ENCODE measurements at regions not wholly inside any gene's neighbourhood (a gene's known extent, or its start where the extent isn't known, plus 50 kb on each side); places are given as distances from the start of the nearest gene placed in this dataset.

DNA sequence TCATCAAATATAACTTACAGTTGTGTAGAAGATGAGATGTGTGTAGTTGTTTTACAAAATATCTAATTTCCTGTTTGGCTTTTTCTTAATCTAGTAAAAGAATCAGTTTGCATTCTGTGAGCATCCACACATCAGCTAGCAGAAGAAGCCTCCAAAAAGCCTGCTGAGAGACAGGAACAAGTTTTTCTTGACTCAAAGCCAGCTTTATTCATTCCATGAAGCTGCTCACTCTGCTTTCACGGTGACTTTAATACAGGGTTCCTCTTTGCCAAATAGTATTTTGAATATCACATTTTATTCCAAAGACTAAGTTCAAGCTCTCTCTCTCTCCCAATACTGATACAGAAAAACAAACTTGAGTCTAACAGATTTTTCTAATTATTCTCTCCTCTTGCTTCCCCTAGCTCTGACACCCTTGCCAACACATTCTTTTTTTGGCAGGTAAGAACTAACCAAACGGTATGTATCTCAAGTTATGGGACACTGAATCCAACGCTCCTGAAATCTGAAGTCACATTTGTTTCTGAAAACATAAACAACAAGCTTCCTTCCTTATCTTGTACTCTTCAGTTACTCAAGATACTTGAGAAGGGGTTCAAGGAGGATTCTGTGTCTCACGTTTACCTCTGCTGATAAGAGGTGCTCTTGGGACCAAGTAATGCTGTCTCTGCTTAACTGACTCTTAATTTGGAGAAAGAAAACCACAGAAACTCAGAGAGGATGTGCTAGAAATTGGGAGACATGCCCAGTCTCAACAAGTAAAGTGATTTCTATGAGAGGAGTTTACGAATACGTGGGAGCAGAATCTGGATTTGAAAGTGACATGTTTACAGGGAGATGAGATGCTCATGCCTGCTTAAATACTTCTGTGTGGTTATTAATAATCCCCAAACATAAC lies 184.2 kb upstream of the SPTLC3 start:
- Histone ChIP-seq H3K27me3 (ENCODE audit: control insufficient read depth in 5 of 5, insufficient read depth in 4 of 5, low read length in 5 of 5) (peaks cover 0 to 3% (median 0%) of the 10 kb centered on the region in 5 donors), H3K9ac (ENCODE audit: low read length in 5 of 5) (no peak overlapping the region), H3K4me3 (ENCODE audit: low read depth in 1 of 5, low read length in 5 of 5) (no peak overlapping the region), H3K9me3 (ENCODE audit: control insufficient read depth in 5 of 5, low read length in 5 of 5) (no peaks in the 10 kb centered on the region), H3K36me3 (ENCODE audit: control insufficient read depth in 5 of 5, insufficient read depth in 5 of 5, low read length in 5 of 5) (no peaks in the 10 kb centered on the region), H3K27ac (ENCODE audit: low read depth, low read length) (no peak overlapping the region), H3K4me1 (ENCODE audit: control insufficient read depth in 5 of 5, insufficient read depth in 5 of 5, low read length in 5 of 5) (no peaks in the 10 kb centered on the region)

DNA sequence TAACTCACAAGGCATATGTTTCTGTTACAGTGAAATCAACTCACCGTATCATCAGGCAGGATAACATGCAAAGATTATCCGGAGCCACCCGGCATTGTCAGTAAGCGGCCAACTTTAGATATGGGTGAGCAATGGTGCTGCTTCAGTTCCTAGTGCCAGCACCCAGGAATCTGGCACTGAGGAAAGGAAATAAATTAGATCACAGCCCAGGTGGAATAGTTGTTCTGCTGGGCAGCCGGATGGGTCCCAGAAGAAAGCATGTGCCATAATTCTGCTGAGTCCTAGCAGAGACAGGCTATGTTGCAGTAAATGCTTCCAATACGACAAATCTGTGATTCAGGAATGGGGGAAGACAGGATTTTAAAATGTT lies 183.6 kb upstream of the SPTLC3 start:
- H3K27me3 ChIP-seq (ENCODE audit: control insufficient read depth in 5 of 5, insufficient read depth in 4 of 5, low read length in 5 of 5): peaks cover 0 to 3% (median 0%) of the 10 kb centered on the region in 5 donors
- H3K36me3 ChIP-seq (ENCODE audit: control insufficient read depth in 5 of 5, insufficient read depth in 5 of 5, low read length in 5 of 5): no peaks in the 10 kb centered on the region
- no peak overlapping the region for H3K4me3 ChIP-seq (ENCODE audit: low read depth in 1 of 5, low read length in 5 of 5)
- H3K9ac ChIP-seq (ENCODE audit: low read length in 5 of 5): no peak overlapping the region
- no peak overlapping the region for H3K27ac ChIP-seq (ENCODE audit: low read depth, low read length)
- no peaks in the 10 kb centered on the region for H3K4me1 ChIP-seq (ENCODE audit: control insufficient read depth in 5 of 5, insufficient read depth in 5 of 5, low read length in 5 of 5)
- H3K9me3 ChIP-seq (ENCODE audit: control insufficient read depth in 5 of 5, low read length in 5 of 5): no peaks in the 10 kb centered on the region

DNA sequence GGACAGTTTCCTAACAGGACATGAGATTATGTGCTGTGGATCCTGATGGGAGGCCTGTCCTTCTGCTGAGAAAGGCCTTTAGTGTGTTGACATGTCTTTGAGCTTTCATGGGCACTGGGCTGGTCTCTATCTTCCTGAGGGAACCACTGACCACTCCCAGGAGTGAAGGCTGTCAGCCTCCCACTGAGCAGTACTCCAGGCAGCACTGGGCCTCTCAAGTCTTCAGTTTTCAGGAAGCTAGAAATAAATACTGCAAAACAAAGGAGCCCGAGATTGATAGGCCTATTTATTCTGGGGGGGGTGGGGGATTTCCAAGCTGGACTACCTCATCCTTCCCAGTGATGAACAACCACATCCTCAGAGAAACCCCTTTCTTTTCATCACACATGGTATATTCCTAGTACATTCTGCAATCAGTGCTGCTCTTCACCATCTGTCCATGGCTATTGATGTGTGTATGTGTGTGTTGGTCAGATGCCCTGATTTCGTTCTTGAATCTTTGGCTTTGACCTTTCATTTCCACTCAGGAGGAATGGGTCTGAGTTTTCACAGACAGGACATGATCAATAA lies 180.9 kb upstream of the SPTLC3 start:
- Histone ChIP-seq H3K36me3 (ENCODE audit: control insufficient read depth in 5 of 5, insufficient read depth in 5 of 5, low read length in 5 of 5) (no peaks in the 10 kb centered on the region), H3K4me3 (ENCODE audit: low read depth in 1 of 5, low read length in 5 of 5) (no peak overlapping the region), H3K9ac (ENCODE audit: low read length in 5 of 5) (no peak overlapping the region), H3K9me3 (ENCODE audit: control insufficient read depth in 5 of 5, low read length in 5 of 5) (no peaks in the 10 kb centered on the region), H3K27ac (ENCODE audit: low read depth, low read length) (no peak overlapping the region), H3K4me1 (ENCODE audit: control insufficient read depth in 5 of 5, insufficient read depth in 5 of 5, low read length in 5 of 5) (no peaks in the 10 kb centered on the region), H3K27me3 (ENCODE audit: control insufficient read depth in 5 of 5, insufficient read depth in 4 of 5, low read length in 5 of 5) (peaks cover 0 to 3% (median 0%) of the 10 kb centered on the region in 5 donors)

DNA sequence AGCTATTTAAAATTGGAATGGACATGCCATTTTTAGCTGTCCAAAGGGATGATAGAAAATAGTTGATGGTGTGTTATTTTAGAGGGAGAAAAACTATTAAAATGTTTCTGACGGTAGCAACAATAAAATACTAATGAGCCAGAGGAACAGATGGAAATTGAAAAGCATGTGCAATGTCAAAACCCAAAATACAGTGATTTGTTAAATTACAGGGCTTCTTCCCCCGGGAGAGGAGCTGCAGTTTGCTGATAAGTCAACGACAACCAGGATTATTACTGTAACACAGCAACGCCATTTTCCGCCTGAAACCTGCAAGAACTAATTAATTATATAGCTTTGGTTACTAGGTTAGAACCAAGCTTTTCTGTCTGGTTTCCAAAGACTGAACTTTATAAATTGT lies 179.6 kb upstream of the SPTLC3 start:
- Histone ChIP-seq H3K4me1 (ENCODE audit: control insufficient read depth in 5 of 5, insufficient read depth in 5 of 5, low read length in 5 of 5) (no peaks in the 10 kb centered on the region), H3K27me3 (ENCODE audit: control insufficient read depth in 5 of 5, insufficient read depth in 4 of 5, low read length in 5 of 5) (peaks cover 0 to 3% (median 0%) of the 10 kb centered on the region in 5 donors), H3K9me3 (ENCODE audit: control insufficient read depth in 5 of 5, low read length in 5 of 5) (no peaks in the 10 kb centered on the region), H3K36me3 (ENCODE audit: control insufficient read depth in 5 of 5, insufficient read depth in 5 of 5, low read length in 5 of 5) (no peaks in the 10 kb centered on the region), H3K4me3 (ENCODE audit: low read depth in 1 of 5, low read length in 5 of 5) (no peak overlapping the region), H3K27ac (ENCODE audit: low read depth, low read length) (no peak overlapping the region), H3K9ac (ENCODE audit: low read length in 5 of 5) (no peak overlapping the region)

DNA sequence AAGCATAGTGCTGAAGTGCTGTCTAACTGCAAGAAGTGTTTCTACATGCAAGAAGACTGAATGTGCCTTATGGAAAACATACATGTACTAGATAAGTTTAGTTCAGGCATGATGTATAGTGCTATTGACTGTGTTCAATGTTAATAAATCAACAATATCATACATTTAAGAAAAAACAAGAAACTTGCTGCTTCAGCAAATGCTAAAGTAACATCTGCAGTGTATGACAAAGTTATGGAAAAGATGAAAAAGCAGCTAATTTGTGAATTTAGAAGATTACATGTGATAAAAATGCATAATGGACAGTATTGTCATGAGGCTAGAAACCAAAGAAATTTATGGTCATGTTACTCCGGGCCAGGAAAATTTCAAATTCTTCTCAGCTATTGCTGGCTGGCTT lies 174.9 kb upstream of the SPTLC3 start:
- no peaks in the 10 kb centered on the region for H3K9me3 ChIP-seq (ENCODE audit: control insufficient read depth in 5 of 5, low read length in 5 of 5)
- H3K4me3 ChIP-seq (ENCODE audit: low read depth in 1 of 5, low read length in 5 of 5): no peak overlapping the region
- H3K27ac ChIP-seq (ENCODE audit: low read depth, low read length): no peak overlapping the region
- H3K27me3 ChIP-seq (ENCODE audit: control insufficient read depth in 5 of 5, insufficient read depth in 4 of 5, low read length in 5 of 5): no peaks in the 10 kb centered on the region
- H3K36me3 ChIP-seq (ENCODE audit: control insufficient read depth in 5 of 5, insufficient read depth in 5 of 5, low read length in 5 of 5): no peaks in the 10 kb centered on the region
- H3K9ac ChIP-seq (ENCODE audit: low read length in 5 of 5): no peak overlapping the region
- no peaks in the 10 kb centered on the region for H3K4me1 ChIP-seq (ENCODE audit: control insufficient read depth in 5 of 5, insufficient read depth in 5 of 5, low read length in 5 of 5)

DNA sequence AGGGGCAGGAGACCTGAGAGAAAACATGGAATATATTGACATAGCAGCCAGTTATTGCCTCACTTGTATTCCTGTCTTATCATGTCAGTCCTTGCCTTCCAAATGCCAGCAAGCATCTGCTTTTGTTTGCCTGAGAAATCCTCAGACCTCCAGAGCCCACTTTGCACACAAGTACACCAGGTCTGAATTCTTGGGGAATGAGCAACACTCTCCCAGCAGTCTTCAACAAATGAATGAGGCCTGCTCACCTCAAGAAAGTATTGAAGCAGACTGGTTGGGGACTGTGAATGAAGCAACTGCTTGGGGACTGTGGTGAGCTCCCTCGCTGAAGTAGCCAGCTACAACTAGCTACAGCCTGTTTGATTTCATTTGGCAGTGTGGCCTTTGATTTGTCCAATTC lies 172.8 kb upstream of the SPTLC3 start:
- Histone ChIP-seq H3K27me3 (ENCODE audit: control insufficient read depth in 5 of 5, insufficient read depth in 4 of 5, low read length in 5 of 5) (no peaks in the 10 kb centered on the region), H3K27ac (ENCODE audit: low read depth, low read length) (no peak overlapping the region), H3K9ac (ENCODE audit: low read length in 5 of 5) (no peak overlapping the region), H3K36me3 (ENCODE audit: control insufficient read depth in 5 of 5, insufficient read depth in 5 of 5, low read length in 5 of 5) (no peaks in the 10 kb centered on the region), H3K4me3 (ENCODE audit: low read depth in 1 of 5, low read length in 5 of 5) (no peak overlapping the region), H3K9me3 (ENCODE audit: control insufficient read depth in 5 of 5, low read length in 5 of 5) (no peaks in the 10 kb centered on the region), H3K4me1 (ENCODE audit: control insufficient read depth in 5 of 5, insufficient read depth in 5 of 5, low read length in 5 of 5) (no peaks in the 10 kb centered on the region)

DNA sequence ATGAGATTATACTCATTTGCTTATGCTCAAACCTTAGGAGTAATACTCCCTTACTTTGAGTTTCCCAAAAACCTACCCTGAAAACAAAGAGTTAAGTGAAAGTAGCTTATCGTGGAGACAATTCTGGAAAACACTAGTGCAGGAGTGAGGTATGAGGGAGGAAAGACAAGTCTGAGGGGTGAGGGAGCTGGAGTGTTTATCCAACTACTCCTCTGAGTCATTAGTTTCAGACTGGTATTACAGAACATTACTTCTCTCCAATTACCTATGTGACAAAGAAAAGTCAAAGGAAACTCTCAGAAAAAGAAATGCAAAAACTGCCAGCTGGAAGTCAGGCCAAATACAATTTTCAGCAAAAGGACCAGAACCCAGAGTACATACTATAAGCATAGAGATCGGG lies 171.1 kb upstream of the SPTLC3 start:
- Histone ChIP-seq H3K27me3 (ENCODE audit: control insufficient read depth in 5 of 5, insufficient read depth in 4 of 5, low read length in 5 of 5) (no peaks in the 10 kb centered on the region), H3K4me3 (ENCODE audit: low read depth in 1 of 5, low read length in 5 of 5) (no peak overlapping the region), H3K36me3 (ENCODE audit: control insufficient read depth in 5 of 5, insufficient read depth in 5 of 5, low read length in 5 of 5) (no peaks in the 10 kb centered on the region), H3K9ac (ENCODE audit: low read length in 5 of 5) (no peak overlapping the region), H3K9me3 (ENCODE audit: control insufficient read depth in 5 of 5, low read length in 5 of 5) (no peaks in the 10 kb centered on the region), H3K4me1 (ENCODE audit: control insufficient read depth in 5 of 5, insufficient read depth in 5 of 5, low read length in 5 of 5) (no peaks in the 10 kb centered on the region), H3K27ac (ENCODE audit: low read depth, low read length) (no peak overlapping the region)

DNA sequence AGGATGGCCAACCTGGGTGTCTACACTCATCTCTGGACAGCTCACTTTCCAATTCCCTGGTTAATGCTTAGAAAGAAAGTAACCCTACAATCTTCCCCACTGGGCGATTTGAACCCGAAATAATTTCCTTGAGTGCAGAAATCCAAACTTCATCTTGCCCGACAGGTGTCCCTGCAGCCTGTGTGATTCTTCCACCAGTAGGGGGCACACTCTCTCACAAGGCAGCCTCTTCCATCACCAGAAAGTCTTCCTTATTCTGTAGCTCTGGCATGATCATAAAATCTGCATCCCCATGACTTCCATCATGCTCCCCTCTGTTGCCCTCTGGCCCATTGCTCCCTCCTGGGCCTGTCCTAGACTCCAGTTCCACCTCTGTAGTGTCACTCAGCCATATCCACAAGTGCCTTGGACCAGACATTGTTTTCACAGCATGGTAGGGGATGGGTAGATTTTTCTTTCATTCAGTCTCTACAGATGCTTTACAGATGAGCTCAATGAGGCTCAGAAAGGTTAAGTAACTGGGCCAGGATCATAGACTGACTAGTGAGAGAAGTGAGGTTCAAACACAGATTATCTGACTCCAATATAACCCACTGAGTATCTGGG lies 170.4 kb upstream of the SPTLC3 start:
- no peaks in the 10 kb centered on the region for H3K9me3 ChIP-seq (ENCODE audit: control insufficient read depth in 5 of 5, low read length in 5 of 5)

DNA sequence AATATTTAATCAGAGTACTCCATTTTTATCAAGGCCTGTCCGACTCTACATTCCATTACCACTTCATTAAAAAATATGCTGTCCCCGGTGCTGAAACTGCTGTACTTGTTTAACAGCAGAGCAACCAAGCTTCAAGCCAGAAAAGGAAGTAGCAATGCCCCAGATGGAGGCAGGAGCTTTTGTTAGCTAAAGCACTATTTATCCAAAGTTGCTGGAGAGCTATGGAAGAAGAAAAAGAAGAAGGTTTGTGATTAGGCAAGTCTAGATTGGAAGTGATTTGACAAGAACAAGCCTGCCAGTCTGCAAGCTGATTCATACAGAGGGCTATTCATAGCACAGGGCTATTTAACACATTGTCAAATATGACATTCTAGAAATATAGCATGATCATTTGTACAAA lies 160.9 kb upstream of the SPTLC3 start:
- H3K36me3 ChIP-seq (ENCODE audit: control insufficient read depth in 5 of 5, insufficient read depth in 5 of 5, low read length in 5 of 5): no peaks in the 10 kb centered on the region
- H3K4me3 ChIP-seq (ENCODE audit: low read depth in 1 of 5, low read length in 5 of 5): no peak overlapping the region
- H3K9ac ChIP-seq (ENCODE audit: low read length in 5 of 5): no peak overlapping the region
- no peak overlapping the region for H3K27ac ChIP-seq (ENCODE audit: low read depth, low read length)
- H3K27me3 ChIP-seq (ENCODE audit: control insufficient read depth in 5 of 5, insufficient read depth in 4 of 5, low read length in 5 of 5): no peaks in the 10 kb centered on the region
- no peaks in the 10 kb centered on the region for H3K4me1 ChIP-seq (ENCODE audit: control insufficient read depth in 5 of 5, insufficient read depth in 5 of 5, low read length in 5 of 5)
- no peaks in the 10 kb centered on the region for H3K9me3 ChIP-seq (ENCODE audit: control insufficient read depth in 5 of 5, low read length in 5 of 5)

More for the DNA sequence above, 170.4 kb upstream of the SPTLC3 start:
- Histone ChIP-seq H3K36me3 (ENCODE audit: control insufficient read depth in 5 of 5, insufficient read depth in 5 of 5, low read length in 5 of 5) (no peaks in the 10 kb centered on the region), H3K4me3 (ENCODE audit: low read depth in 1 of 5, low read length in 5 of 5) (no peak overlapping the region), H3K4me1 (ENCODE audit: control insufficient read depth in 5 of 5, insufficient read depth in 5 of 5, low read length in 5 of 5) (no peaks in the 10 kb centered on the region), H3K9ac (ENCODE audit: low read length in 5 of 5) (no peak overlapping the region), H3K27ac (ENCODE audit: low read depth, low read length) (no peak overlapping the region), H3K27me3 (ENCODE audit: control insufficient read depth in 5 of 5, insufficient read depth in 4 of 5, low read length in 5 of 5) (no peaks in the 10 kb centered on the region)

DNA sequence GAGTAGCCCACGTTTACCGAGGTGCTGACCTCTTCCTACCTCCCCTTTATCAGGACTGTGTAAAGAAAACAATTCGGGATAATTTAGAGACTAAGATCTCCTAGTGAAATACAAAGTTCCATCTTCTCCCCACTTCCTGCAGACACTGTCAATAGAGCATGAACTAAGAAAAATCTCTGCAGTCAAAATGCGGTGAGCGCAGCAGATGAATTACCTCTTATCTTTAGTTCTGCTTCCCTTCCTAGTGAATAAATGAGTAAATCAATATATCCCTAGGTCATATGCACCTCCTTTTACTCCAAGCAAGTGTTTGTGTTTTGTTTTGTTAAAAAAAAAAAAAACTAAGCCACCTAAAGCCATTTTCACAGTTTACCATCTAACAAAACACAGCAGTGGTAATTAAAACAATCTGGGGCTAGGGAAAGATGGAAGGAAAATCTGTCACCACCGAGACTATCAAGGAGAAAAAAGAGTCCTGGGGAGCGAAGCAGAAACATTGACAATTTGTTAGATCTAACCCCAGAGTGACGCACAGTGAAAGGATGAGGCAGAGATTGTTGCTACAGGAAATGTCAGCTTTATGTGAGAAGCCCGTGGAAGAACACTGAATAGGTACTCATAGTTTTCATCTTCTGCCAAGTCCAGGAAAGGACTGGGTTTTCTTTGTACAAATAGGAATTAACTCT lies 159.4 kb upstream of the SPTLC3 start:
- no peak overlapping the region for H3K27ac ChIP-seq (ENCODE audit: low read depth, low read length)
- no peak overlapping the region for H3K4me3 ChIP-seq (ENCODE audit: low read depth in 1 of 5, low read length in 5 of 5)
- H3K9ac ChIP-seq (ENCODE audit: low read length in 5 of 5): no peak overlapping the region
- no peaks in the 10 kb centered on the region for H3K4me1 ChIP-seq (ENCODE audit: control insufficient read depth in 5 of 5, insufficient read depth in 5 of 5, low read length in 5 of 5)
- peaks cover 0 to under 1% (median 0%) of the 10 kb centered on the region in 5 donors for H3K9me3 ChIP-seq (ENCODE audit: control insufficient read depth in 5 of 5, low read length in 5 of 5)
- H3K27me3 ChIP-seq (ENCODE audit: control insufficient read depth in 5 of 5, insufficient read depth in 4 of 5, low read length in 5 of 5): no peaks in the 10 kb centered on the region
- H3K36me3 ChIP-seq (ENCODE audit: control insufficient read depth in 5 of 5, insufficient read depth in 5 of 5, low read length in 5 of 5): no peaks in the 10 kb centered on the region

All from subcutaneous abdominal adipose tissue (tissue), 5 donors.